ENCODE measurements at regions not wholly inside any gene's neighbourhood (a gene's known extent, or its start where the extent isn't known, plus 50 kb on each side); places are given as distances from the start of the nearest gene placed in this dataset.

DNA sequence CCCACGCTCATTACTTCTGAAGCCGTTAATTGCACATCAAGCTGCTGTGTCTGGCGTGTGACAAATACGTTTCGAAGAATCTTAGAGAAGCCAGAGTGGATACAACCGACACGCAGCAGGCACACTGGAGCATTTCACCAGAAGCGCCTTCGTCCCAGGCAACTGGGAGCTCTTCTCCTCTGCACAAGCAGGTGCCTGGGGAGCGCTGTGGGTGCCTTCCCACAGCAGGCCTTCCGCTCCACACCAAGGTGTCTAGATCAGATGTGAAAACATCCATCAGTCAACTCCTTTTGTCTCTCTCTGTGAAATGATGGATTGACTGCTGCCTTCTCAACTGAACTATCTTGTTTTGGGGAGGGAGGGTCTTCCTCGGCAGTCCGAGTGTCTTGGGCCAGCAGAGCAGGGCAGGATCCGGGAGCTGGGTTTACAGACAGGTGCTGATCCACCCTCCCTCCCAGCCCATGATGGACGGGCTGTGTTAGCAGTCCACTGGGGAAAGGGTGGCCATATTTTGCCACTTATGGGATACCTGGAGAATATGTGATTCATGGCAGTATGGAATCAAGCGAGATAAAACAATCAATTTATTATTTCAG lies 326.3 kb downstream of the TCERG1L start:
- ChIA-PET CTCF (no interaction called here), POLR2A (no interaction called here)

DNA sequence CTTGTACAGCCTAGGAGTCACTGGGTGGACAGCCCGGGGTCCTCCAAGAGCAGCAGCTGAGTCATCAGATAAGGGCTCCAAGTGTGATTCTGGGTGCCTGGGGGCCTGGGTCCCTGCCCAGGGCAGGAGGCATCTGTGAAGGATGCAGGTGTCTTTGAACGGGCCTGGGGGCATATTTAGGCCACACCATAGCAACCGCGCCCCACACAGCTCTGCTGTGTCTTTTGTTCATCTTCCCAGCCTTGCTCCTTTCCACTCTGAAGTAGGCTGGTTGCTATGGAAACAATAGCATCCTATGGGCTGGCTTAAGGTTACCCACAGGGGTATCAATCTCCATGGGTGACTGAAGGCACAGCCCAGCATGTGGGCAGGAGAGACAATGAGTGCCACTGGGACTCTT lies 324.7 kb downstream of the TCERG1L start:
- POLR2A ChIA-PET, result no interaction called here

DNA sequence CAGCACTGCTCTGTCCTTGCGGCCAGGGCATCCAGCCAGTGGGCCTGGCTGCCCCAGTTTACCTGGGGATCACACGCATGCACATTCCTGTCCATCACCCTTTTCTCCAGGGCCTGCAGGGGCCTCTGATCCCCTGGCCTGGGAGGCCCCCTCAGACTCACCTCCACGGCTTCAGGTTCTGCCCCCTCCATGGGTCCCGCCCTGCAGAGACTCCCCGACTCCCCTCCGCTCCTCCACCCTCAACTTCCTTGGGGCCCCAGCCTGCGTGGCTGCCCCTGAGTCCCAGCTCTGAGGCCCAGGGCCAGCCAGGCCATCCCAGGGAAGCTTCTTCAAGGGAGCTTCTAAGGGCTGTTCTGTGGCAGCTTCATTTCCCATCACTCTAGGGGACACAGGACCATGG lies 324.1 kb downstream of the TCERG1L start:
- CTCF ChIA-PET, result no interaction called here
- POLR2A ChIA-PET, result no interaction called here

More for the DNA sequence above, 324.7 kb downstream of the TCERG1L start:
- CTCF ChIA-PET, result no interaction called here

DNA sequence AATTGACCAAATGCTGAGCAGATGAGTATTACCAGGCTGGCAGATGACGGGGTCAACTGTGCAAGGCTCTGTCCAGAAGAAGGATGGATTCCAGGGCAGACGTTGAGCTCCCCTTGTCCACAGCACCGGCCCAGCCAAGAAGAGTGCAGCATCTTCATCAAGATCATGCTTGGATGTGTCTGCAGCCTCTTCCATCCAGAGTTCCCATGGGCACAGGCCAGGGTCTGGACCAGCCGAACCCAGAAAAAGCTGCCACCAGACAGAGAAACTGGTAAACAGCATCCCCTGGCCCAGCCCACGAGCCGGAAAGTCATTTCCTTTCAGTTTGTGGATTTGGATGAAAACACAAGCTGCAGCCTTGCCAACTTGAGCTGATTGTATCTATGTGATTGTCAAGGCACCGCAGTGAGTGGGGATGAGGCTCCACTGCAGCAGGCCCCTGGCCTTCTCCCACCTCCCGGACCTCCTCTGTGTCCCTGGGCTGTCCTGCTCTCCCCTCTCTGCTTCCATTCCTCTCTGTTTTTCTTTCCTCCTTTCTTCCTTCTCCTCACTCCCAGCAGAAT lies 321.8 kb downstream of the TCERG1L start:
- CTCF ChIA-PET, result no interaction called here
- POLR2A ChIA-PET, result no interaction called here

DNA sequence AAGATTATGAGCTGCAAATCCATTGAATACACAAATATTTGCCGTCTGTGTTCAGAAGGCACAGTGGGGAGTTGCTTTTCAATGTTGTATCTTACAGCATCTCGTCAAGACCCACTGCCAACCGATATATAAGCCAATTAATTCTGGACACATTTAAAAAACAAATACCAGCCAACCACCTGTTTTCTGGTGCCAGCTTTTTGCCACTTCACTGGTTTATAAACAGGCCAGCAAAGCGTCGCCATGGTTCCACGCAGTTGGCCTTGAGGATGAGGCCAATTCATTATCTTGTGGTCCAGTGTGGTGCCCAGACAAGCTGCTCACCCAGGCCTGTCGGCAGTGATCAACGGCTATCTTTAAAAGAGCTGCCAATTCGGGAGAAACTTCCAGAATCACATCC lies 321.0 kb downstream of the TCERG1L start:
- CTCF ChIA-PET, result no interaction called here

DNA sequence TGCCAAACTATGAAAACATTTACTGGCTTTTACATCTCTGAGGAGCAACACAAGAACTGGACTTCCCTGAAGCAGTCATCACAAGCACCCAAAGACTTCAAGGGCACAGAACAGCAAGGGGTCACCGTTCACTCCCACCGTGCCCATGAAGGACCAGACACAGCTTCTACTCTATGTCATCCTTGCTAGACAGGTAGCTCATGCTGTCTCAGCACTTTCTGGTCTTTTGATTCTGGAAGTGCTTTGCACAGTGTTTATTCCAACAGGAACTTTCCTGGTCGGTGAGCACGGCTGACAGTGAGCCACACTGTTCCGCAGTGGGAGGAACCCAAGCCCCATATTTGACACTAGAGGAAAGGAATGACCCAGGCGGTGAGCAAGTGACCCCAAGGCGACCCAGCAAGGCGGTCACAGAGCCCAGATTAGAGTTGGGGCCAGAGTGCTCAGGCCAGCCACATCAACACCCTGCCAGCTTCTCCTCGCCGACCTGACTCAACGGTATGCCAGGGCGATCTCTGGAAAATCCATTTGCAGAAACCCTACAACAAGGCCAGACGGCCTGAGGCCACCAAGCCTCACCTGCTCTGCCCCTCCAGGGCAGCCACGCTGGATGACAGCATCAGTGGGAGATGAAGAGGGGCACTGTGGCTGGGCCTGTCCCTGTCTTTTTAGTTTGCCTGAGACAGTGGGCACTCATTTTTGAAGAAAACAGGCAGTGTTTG lies 318.6 kb downstream of the TCERG1L start:
- ChIA-PET POLR2A (no interaction called here), CTCF (no interaction called here)

More for the DNA sequence above, 321.0 kb downstream of the TCERG1L start:
- POLR2A ChIA-PET, result no interaction called here

DNA sequence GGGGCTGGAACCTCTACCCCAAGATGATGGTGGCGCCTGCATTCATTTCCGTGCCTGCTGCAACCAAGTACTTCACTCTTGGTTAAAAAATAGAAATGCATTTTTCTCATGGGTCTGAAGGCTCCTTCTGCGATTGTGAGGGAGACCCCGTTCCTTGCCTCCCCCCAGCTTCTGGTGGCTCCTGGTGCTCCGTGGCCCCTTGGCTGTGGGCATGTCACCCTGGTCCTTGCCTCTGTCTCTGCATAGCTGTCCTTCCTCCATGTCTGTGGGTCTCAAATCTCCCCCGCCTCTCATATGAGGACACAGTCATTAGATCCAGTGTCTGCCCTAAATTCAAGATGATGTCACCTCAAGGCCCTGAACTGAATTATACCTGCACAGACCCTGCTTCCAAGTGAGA lies 317.9 kb downstream of the TCERG1L start:
- ChIA-PET CTCF (no interaction called here), POLR2A (no interaction called here)

DNA sequence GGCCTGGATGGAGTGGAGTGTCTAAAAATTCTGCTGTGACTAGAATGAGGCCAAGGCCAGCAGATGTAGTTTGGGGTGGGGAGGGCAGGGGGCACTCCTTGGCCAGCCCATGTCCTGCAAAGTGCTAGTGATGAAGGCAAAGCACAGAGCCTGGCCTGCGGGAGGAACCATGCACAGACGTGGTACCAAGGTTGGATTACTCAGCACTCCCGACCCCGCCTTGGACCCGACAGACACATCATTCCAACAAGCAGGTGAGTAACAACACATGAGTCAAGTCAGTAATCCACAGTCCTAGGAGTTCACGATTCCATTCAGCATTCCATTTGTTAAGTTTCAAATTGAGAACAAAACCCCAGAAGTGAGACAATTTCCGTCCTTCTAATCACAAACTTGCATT lies 317.3 kb downstream of the TCERG1L start:
- ChIA-PET POLR2A (no interaction called here), CTCF (no interaction called here)

DNA sequence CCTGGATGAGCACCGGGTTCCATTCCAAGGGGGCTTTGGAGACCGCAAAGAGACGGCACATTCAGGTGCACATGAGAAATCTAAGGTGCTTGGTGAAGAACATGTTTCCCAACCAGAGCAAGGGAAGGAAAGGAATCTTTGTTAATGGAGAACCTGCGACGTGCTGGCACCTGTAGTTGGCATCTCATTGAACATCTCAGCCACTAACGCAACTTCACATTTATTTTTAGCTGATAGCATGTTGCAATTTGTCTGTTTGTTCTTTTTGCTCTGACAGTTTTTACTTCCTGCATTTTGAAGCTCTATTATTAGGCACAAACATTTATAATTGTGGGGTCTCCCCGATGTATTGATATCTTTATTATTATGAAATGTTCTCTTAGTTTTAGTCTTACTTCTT lies 316.7 kb downstream of the TCERG1L start:
- CTCF ChIA-PET, result no interaction called here
- POLR2A ChIA-PET, result no interaction called here

DNA sequence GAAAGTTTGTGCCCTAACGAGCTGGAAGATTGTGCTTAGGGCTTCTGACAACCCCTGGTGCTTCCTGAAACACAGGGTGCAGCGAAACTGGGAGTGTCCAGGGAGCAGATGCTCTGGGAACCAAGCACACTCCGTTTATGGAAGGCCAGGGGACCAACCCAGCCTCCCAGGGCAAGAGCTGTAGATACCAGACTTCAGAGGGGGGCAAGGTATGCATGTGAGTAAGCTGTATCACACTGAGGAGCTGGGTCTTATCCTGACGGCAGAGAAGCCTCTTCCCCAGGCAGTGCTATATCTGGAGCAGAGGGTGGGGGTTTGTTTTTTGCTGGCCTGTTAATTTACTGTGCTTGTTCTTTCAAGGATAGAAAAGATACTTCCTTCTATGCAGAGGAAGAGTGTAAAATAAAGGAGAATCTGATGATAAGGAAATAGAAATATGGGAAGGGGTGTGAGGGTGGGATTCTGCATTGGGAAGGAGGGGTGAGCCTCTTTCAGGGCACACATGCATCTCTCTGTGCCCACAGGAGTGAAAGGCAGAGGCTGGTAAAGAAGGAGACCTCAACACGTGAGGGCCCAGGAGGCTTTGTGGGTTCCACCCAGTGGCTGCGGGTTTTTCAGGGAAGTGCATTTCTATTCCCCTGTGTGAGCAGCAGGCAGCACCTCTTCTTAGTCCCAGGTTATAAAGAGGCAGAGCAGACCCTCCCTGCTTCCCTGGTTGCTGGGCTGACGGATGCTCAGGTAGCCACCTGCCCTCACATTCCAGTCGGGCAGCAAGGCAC lies 314.1 kb downstream of the TCERG1L start:
- POLR2A ChIA-PET, result no interaction called here

DNA sequence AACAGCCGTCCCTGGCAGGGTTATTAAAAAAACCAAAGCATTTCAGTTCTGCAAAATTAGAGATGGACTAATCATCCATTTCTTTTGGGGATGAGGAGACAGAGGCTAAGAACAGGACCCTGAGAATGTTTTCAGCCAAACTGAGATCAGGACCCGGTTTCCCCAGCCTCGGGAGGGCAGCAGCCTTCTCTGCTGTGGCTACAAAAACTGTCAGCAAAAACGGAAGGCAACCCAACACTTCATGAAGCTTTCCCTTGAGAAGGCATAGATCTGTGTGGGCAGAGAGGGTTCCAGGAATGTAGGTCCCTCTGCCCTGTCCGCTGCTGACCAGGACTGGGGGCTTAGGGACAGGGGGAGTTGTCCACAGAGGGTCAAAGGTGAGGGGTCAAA lies 313.5 kb downstream of the TCERG1L start:
- CTCF ChIA-PET, result no interaction called here
- POLR2A ChIA-PET, result no interaction called here

More for the DNA sequence above, 314.1 kb downstream of the TCERG1L start:
- CTCF ChIA-PET, result no interaction called here

DNA sequence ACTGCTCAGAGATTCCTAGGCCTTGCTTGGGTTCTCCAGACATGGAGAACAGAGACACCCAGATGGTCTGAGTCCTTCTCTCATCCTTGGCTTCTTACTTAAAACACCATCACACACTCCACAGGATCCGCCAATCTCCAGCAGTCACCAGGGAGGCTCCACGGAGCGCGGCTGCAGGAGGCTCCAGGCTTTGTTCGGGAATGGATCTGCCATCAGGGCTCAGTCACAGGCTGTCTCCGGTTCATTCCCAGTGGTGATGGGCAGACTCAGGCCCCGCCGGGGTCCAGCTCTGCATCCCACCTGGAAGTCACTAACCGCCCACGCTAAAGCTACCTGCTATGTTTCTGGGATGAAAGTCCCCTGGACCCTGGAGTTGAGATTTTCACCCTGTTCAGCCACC lies 312.9 kb downstream of the TCERG1L start:
- POLR2A ChIA-PET, result no interaction called here
- CTCF ChIA-PET, result no interaction called here

DNA sequence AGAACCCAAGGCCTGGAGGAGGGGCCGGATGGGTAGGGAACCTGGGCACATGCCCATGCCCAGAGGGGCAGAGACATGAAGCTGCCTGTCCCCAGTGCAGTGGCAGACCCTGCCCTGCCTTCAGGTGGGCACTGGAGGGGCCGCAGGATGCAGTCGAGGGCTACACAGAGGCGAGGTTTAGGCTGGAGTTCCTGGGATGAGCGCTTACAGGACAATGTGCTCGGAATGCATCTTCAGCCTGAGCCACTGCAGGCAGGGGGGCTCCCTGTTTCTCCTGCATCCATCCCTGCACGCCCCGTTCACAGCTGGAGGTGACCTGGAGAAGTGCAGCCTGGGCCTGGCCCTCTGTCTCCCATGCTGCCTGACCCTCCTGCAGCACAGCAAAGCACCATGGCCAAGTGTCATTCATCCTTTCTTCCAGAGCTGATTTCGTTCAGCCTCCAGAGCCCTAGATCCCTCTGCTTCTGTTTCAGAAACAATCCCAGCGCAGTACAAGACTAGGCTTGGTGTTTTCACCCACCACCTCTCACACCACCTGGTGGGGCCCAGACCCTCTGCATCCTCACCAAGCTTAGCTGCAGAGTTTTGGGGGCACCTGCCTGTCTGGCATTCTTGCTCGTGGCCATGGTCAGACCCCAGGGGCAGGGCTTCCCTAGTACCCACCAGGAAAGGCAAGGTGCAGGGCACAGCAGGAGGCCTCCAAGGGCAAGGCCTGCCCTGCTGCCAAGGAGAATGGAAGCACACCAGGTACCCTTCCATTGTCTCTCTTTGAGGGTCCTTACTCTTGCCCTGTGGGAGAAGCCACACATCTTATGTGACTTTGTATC lies 311.9 kb downstream of the TCERG1L start:
- ChIA-PET CTCF (no interaction called here), POLR2A (no interaction called here)

DNA sequence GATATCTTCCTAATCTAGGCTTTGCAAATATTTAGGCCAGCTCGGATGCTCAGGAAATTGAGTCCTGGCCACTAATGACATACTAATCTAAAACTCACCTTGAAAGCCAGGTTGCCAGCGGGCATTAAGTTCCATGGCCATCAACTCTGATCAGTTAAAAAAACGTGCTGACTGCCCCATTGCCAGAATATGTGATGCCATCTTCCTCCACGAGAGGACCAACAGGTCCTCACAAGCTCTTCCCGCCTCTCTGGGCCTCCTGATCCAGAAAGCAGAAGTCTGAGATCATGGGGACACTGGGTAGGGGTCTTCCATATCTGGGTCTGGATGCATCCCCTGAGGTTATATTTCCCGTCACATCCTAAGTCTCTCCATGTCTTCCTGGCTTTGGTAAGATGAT lies 311.3 kb downstream of the TCERG1L start:
- CTCF ChIA-PET, result no interaction called here
- POLR2A ChIA-PET, result no interaction called here

DNA sequence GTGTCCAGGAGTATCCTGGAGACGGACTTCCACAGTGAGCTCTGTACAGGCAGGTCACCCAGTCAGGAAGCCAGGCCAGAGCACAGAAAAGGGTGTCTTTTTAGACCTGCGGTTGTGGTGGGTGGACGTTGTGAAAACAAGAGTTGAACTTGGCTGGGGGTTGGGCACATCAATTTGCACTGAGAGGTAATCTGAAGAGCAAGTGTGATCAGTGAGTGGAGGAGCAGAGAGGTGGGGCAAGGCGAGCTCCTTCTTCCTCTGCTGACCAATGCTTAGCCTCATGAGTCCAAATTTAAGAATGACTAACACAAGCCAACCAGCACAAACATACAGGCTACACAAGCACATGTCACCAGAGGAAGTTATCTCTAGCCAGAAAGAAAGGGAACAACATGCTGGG lies 310.8 kb downstream of the TCERG1L start:
- POLR2A ChIA-PET, result no interaction called here

DNA sequence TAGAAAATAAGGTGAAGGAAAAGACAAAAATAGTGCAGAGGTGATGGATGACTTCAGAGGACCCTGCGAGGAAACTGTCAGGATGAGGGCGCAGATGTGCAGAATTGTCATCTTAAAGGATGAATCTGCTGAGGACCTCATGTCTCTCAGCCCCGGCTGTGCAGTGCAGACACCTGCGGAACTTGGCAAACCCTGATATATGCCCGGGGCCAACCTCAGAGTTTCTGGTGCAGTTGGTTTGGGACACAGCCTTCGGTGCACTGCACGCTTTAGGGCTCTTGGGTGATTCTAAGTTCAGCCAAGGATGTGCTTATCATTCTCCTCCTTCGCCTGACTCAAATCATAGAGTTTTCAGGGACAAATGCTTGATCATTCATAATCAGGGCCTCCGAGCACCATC lies 310.1 kb downstream of the TCERG1L start:
- CTCF ChIA-PET, result no interaction called here
- POLR2A ChIA-PET, result no interaction called here

More for the DNA sequence above, 310.8 kb downstream of the TCERG1L start:
- CTCF ChIA-PET, result no interaction called here

DNA sequence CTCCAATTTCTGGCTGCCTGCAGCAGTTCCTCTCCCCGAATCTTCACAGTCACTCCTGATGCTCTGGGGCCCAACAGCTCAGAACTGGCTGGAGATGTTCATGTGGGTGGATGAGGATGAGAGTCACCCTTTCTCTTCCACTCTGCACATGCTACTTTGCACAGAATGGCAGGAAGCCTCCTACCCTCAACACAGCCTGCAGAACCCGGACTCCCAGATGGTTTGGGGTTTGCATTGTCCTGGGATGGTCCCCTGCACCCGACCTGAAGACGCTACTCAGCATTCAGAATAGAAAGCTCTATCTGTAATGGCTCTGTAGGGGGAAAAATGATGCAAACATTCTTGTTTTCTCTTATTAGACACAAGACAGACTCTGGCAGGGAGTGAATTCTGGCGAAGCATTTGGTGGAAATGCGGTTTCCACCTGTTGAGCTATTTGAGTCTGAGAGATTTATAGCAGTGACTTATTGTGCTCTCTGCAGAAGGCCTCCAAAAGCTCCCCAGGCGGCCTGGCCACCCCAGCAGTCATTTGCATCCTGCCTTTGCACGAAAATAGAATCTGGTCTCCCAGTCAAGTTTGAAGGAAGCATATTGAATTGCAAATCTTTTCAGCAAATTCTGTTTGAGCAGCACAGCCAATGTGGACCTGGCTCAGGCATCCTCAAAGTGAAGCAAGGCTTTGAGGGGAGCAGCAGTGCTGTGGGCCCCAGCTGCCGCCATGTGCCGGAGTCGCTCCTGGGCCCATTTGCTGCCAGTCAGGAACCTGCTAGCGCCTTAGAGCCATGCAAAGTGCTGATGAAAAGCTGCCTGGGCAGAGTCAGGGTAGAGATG lies 309.3 kb downstream of the TCERG1L start:
- CTCF ChIA-PET, result no interaction called here
- POLR2A ChIA-PET, result no interaction called here

DNA sequence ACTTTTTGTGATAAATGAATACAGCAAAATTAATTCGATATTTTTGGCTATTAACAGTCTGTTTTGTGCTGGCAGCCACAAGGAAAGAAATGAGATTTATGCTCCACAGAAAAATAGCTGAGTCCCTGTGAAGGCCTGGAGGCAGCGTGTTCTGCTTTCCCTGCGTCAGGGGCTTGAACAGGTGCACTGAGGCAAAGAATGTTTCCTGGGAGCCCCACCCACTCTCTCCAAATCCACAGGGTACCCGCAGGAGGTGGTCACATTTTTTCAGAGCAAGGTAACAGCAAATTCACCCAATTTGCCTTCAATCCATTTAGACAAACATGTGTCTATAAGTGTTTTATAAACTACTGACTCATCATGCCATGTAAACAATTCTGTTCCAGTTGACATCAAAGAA lies 308.1 kb downstream of the TCERG1L start:
- ChIA-PET POLR2A (no interaction called here), CTCF (interaction anchor here (0.5 kb wide), 1 partner anchor 16 kb away, joined by 3 read pairs; no protein-coding TSS in a partner anchor)

DNA sequence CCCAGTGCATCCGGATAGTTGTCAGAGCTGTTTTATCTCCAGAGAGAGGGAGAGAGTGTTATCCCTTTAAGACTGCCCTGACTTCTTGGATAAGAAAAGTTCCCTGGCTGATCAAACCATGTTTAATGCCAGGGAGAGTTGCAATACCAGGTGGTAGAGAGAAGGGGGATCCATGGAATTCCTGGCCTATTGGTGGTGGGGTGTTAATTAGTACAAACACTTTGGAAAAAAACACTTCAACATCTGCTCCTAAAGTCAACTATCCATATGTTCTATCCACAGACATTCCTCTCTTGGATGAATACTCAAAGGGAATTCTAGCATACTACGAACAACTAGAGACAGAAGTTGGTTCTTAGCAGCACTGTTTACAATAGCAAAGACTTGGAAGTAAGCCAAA lies 307.2 kb downstream of the TCERG1L start:
- ChIA-PET POLR2A (no interaction called here), CTCF (no interaction called here)

Data from activated CD8-positive, alpha-beta memory T cell treated with anti-CD3 and anti-CD28 coated beads for 36 hours (primary cell).